HUDEP-2 (cell line): ENCODE measurements at regions not wholly inside any gene's neighbourhood (a gene's known extent, or its start where the extent isn't known, plus 50 kb on each side); places are given as distances from the start of the nearest gene placed in this dataset.

ENCODE experiments used
- DNase-seq, 76 experiments: peaks; one replicate each; lab custom pipeline; 2025; ENCODE audit not compliant: unreplicated experiment in 76 of 76; lab: John Stamatoyannopoulos, UW

GRCh38 chr3:31361371-31362273 lies 171.1 kb upstream of the STT3B start:
- no peak for DNase-seq

GRCh38 chr3:31364188-31364587 lies 168.5 kb upstream of the STT3B start:
- no peak for DNase-seq

GRCh38 chr3:31364711-31365110 lies 168.0 kb upstream of the STT3B start:
- DNase-seq = no peak

GRCh38 chr3:31367518-31367917 lies 165.2 kb upstream of the STT3B start:
- DNase-seq = peak in 1 of 76 experiments; percentile 1

- no peak for DNase-seq
These were observed 162.9 kb upstream of the STT3B start for GRCh38 chr3:31369637-31370379.

- no peak for DNase-seq
These were observed 162.4 kb upstream of the STT3B start for GRCh38 chr3:31370380-31370666.

- DNase-seq = no peak
These were observed 162.0 kb upstream of the STT3B start for GRCh38 chr3:31370681-31371080.

- no peak for DNase-seq
These were observed 161.1 kb upstream of the STT3B start for GRCh38 chr3:31371484-31372177.

GRCh38 chr3:31373681-31374080 lies 159.0 kb upstream of the STT3B start:
- no peak for DNase-seq

- no peak for DNase-seq
These were observed 155.6 kb upstream of the STT3B start for GRCh38 chr3:31377045-31377642.

- no peak for DNase-seq
These were observed 154.5 kb upstream of the STT3B start for GRCh38 chr3:31378231-31378630.

- no peak for DNase-seq
These were observed 153.1 kb upstream of the STT3B start for GRCh38 chr3:31379598-31379997.

GRCh38 chr3:31382856-31383255 lies 149.9 kb upstream of the STT3B start:
- DNase-seq = no peak

GRCh38 chr3:31384117-31384516 lies 148.6 kb upstream of the STT3B start:
- no peak for DNase-seq

- DNase-seq = no peak
These were observed 142.8 kb upstream of the STT3B start for GRCh38 chr3:31389939-31390338.

- no peak for DNase-seq
These were observed 142.3 kb upstream of the STT3B start for GRCh38 chr3:31390466-31390865.

GRCh38 chr3:31391150-31391549 lies 141.6 kb upstream of the STT3B start:
- no peak for DNase-seq

GRCh38 chr3:31392568-31392967 lies 140.2 kb upstream of the STT3B start:
- DNase-seq = no peak

GRCh38 chr3:31399271-31399670 lies 133.5 kb upstream of the STT3B start:
- no peak for DNase-seq

- DNase-seq = no peak
These were observed 130.6 kb upstream of the STT3B start for GRCh38 chr3:31402117-31402516.

GRCh38 chr3:31403197-31403596 lies 129.5 kb upstream of the STT3B start:
- DNase-seq = no peak
